HEK293 (cell line): ENCODE measurements at regions not wholly inside any gene's neighbourhood (a gene's known extent, or its start where the extent isn't known, plus 50 kb on each side); places are given as distances from the start of the nearest gene placed in this dataset.

Source experiments
- CTCF ChIA-PET: fragments of 350-600 bp; formaldehyde crosslinking; extraction: SDS; loops from one replicate; lab custom pipeline; 2021; ENCODE audit warnings: antibody characterized with exemption; lab: Yijun Ruan, JAX
- POLR2A ChIA-PET: fragments of 300-600 bp; formaldehyde crosslinking; extraction: SDS; loops from one replicate; lab custom pipeline; 2020; ENCODE audit warnings: antibody characterized with exemption, inconsistent platforms; lab: Yijun Ruan, JAX
- H3K27ac ChIP-seq: fragments of 200-500 bp; sonication (Bioruptor generic); 2 replicates; pipeline ENCODE4 v1.5.1; 2014; ENCODE audit warnings: low read depth, low read length, control low read depth, inconsistent platforms; ENCODE audit errors: extremely low read depth
- H3K36me3 ChIP-seq, 2 experiments: fragments of 200-500 bp in 1 of 2; sonication (Bioruptor generic) in 1 of 2; 1 replicate in 1 of 2; 2 replicates in 1 of 2; pipeline ENCODE4 v1.5.1; 2014 to 2017; ENCODE audit warnings: inconsistent platforms in 2 of 2, low read length in 2 of 2; ENCODE audit not compliant: control insufficient read depth in 2 of 2, insufficient read depth in 1 of 2
- H3K4me1 ChIP-seq: fragments of 200-500 bp; sonication (Bioruptor generic); 2 replicates; pipeline ENCODE4 v1.5.1; 2014; ENCODE audit warnings: mild to moderate bottlenecking, low read length, inconsistent platforms; ENCODE audit not compliant: control insufficient read depth, insufficient read depth
- H3K4me3 ChIP-seq: 2 replicates; pipeline ENCODE4 v1.5.1; 2011; ENCODE audit warnings: low read depth, mild to moderate bottlenecking, control low read depth, low read length, moderate library complexity
- H3K9me3 ChIP-seq: fragments of 200-500 bp; sonication (Bioruptor generic); 2 replicates; pipeline ENCODE4 v1.5.1; 2014; ENCODE audit warnings: low read depth, low read length, inconsistent platforms; ENCODE audit not compliant: control insufficient read depth, insufficient read depth
- EGR2 ChIP-seq: fragments of 450-650 bp; formaldehyde crosslinking; IDR thresholded peaks from 2 replicates; pipeline ENCODE4 v1.5.1; 2016; ENCODE audit warnings: low read depth, missing biosample characterization, missing genetic modification characterization
- HOXC10 ChIP-seq: sonication (generic); formaldehyde crosslinking; IDR thresholded peaks from 2 replicates; pipeline ENCODE4 v1.8.1; 2023; ENCODE audit warnings: mild to moderate bottlenecking, missing genetic modification reagents
- KLF9 ChIP-seq: fragments of 450-650 bp; formaldehyde crosslinking; IDR thresholded peaks from 2 replicates; pipeline ENCODE4 v1.5.1; 2016; ENCODE audit warnings: missing biosample characterization, missing genetic modification characterization, low read depth
- OVOL3 ChIP-seq: fragments of 450-650 bp; formaldehyde crosslinking; IDR thresholded peaks from 2 replicates; pipeline ENCODE4 v1.5.1; 2016; ENCODE audit warnings: missing biosample characterization, missing genetic modification characterization
- PRDM1 ChIP-seq: fragments of 450-650 bp; formaldehyde crosslinking; IDR thresholded peaks from 2 replicates; pipeline ENCODE4; 2016; ENCODE audit warnings: missing biosample characterization, missing genetic modification characterization
- ZBTB8A ChIP-seq: fragments of 450-650 bp; formaldehyde crosslinking; IDR thresholded peaks from 2 replicates; pipeline ENCODE4 v1.5.1; 2016; ENCODE audit warnings: missing biosample characterization, missing genetic modification characterization
- ZFP41 ChIP-seq: fragments of 450-650 bp; formaldehyde crosslinking; IDR thresholded peaks from 2 replicates; pipeline ENCODE4 v1.5.1; 2016; ENCODE audit warnings: missing biosample characterization, missing genetic modification characterization, borderline replicate concordance
- ZNF133 ChIP-seq: fragments of 450-650 bp; formaldehyde crosslinking; IDR thresholded peaks from 2 replicates; pipeline ENCODE4 v1.5.1; 2016; ENCODE audit warnings: missing biosample characterization, missing genetic modification characterization
- ZNF19 ChIP-seq: fragments of 450-650 bp; formaldehyde crosslinking; IDR thresholded peaks from 2 replicates; pipeline ENCODE4; 2016; ENCODE audit warnings: missing biosample characterization, missing genetic modification characterization, low read depth
- ZNF223 ChIP-seq: fragments of 450-650 bp; formaldehyde crosslinking; IDR thresholded peaks from 2 replicates; pipeline ENCODE4 v1.5.1; 2016; ENCODE audit warnings: missing biosample characterization, missing genetic modification characterization
- ZNF341 ChIP-seq: fragments of 450-650 bp; formaldehyde crosslinking; IDR thresholded peaks from 2 replicates; pipeline ENCODE4; 2016; ENCODE audit warnings: low read depth, missing biosample characterization, missing genetic modification characterization
- ZNF362 ChIP-seq: fragments of 450-650 bp; formaldehyde crosslinking; IDR thresholded peaks from 2 replicates; pipeline ENCODE4 v1.5.1; 2016; ENCODE audit warnings: missing biosample characterization, missing genetic modification characterization
- ZNF366 ChIP-seq: fragments of 450-650 bp; formaldehyde crosslinking; conservative IDR thresholded peaks from 2 replicates; pipeline ENCODE4 v1.5.1; 2016; ENCODE audit warnings: missing biosample characterization, missing genetic modification characterization
- ZNF549 ChIP-seq: fragments of 450-650 bp; IDR thresholded peaks from 2 replicates; pipeline ENCODE4 v1.5.1; 2018; ENCODE audit warnings: missing biosample characterization, missing genetic modification characterization, mild to moderate bottlenecking, inconsistent platforms, moderate library complexity
- ZNF623 ChIP-seq: fragments of 450-650 bp; formaldehyde crosslinking; IDR thresholded peaks from 2 replicates; pipeline ENCODE4 v1.5.1; 2016; ENCODE audit warnings: missing biosample characterization, missing genetic modification characterization
- ZNF626 ChIP-seq: fragments of 450-650 bp; sonication (Bioruptor Pico); formaldehyde crosslinking; IDR thresholded peaks from 2 replicates; pipeline ENCODE4 v1.5.1; 2018; ENCODE audit warnings: missing biosample characterization, missing genetic modification characterization, inconsistent platforms
- ZNF76 ChIP-seq: fragments of 450-650 bp; formaldehyde crosslinking; IDR thresholded peaks from 2 replicates; pipeline ENCODE4; 2016; ENCODE audit warnings: low read depth, missing biosample characterization, missing genetic modification characterization, borderline replicate concordance
- ZNF830 ChIP-seq: fragments of 450-650 bp; IDR thresholded peaks from 2 replicates; pipeline ENCODE4 v1.5.0; 2018; ENCODE audit warnings: missing biosample characterization, missing genetic modification characterization, low read depth, mild to moderate bottlenecking, moderate library complexity
- ZSCAN16 ChIP-seq: fragments of 450-650 bp; formaldehyde crosslinking; IDR thresholded peaks from 2 replicates; pipeline ENCODE4 v1.5.1; 2016; ENCODE audit warnings: missing biosample characterization, missing genetic modification characterization
- ZSCAN23 ChIP-seq: fragments of 450-650 bp; formaldehyde crosslinking; IDR thresholded peaks from 2 replicates; pipeline ENCODE4 v1.5.1; 2016; ENCODE audit warnings: missing biosample characterization, missing genetic modification characterization
- ZSCAN30 ChIP-seq: fragments of 450-650 bp; IDR thresholded peaks from 2 replicates; pipeline ENCODE4 v1.5.1; 2018; ENCODE audit warnings: missing biosample characterization, mild to moderate bottlenecking, missing genetic modification characterization, moderate library complexity
- TF ChIP-seq, protein P1 (sequence below): fragments of 450-650 bp; formaldehyde crosslinking; IDR thresholded peaks from 2 replicates; pipeline ENCODE4 v1.5.1; 2016; ENCODE audit warnings: missing biosample characterization, missing genetic modification characterization

- CTCF ChIA-PET = no interaction called here
Measured at GRCh38 chr4:45527160-45527559, 596.7 kb downstream of the GABRG1 start.

GRCh38 chr4:45518832-45519231, 605.0 kb downstream of the GABRG1 start:
- Histone ChIP-seq H3K4me3 (no peak overlapping the region), H3K4me1 (no peaks in the 10 kb centered on the region), H3K9me3 (no peaks in the 10 kb centered on the region), H3K27ac (no peak overlapping the region), H3K36me3 (no peaks in the 10 kb centered on the region)
- ChIA-PET CTCF (no interaction called here), POLR2A (no interaction called here)
- TF ChIP-seq ZNF626 (tag by site-specific recombination) (no peak), ZNF76 (tag by site-specific recombination) (no peak)

More at GRCh38 chr4:45527160-45527559, 596.7 kb downstream of the GABRG1 start:
- POLR2A ChIA-PET = no interaction called here
- no peaks in the 10 kb centered on the region for H3K9me3 ChIP-seq
- no peaks in the 10 kb centered on the region for H3K4me1 ChIP-seq
- H3K27ac ChIP-seq = no peak overlapping the region
- H3K4me3 ChIP-seq = no peak overlapping the region
- TF ChIP-seq ZSCAN23 (tag by site-specific recombination) = no peak
- TF ChIP-seq ZNF362 (tag by site-specific recombination) = no peak
- H3K36me3 ChIP-seq = no peaks in the 10 kb centered on the region

DNA sequence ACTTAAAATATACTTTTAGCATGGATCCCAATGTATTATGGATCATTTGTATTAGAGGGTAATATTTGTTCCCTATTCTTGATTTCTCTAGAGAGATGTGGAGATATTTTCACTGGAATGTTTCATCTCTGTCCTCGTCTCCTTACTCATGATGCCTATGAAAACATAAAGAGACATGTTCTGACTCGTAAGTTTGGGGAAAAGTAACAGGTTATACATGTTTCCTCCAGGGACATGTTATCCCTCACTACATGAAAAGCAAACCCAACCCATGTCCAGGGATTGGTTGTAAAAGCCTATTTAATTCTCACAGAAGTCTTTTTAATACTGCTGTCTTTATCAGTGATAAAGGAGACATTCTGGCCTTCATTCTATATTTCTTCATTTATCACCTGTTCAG, 621.4 kb downstream of the GABRG1 start:
- no peaks in the 10 kb centered on the region for H3K4me1 ChIP-seq
- no peak for TF ChIP-seq HOXC10 (CRISPR knock-in tag)
- no peak for TF ChIP-seq KLF9 (tag by site-specific recombination)
- TF ChIP-seq ZSCAN16 (tag by site-specific recombination) = no peak
- no peak for TF ChIP-seq ZNF19 (tag by site-specific recombination)
- no peak for TF ChIP-seq ZNF223 (tag by site-specific recombination)
- TF ChIP-seq ZNF549 (tag by site-specific recombination) = no peak
- no peak for TF ChIP-seq ZFP41
- no peak for TF ChIP-seq ZNF366 (tag by site-specific recombination)
- TF ChIP-seq PRDM1 (tag by site-specific recombination) = no peak
- no peak for TF ChIP-seq ZNF341 (tag by site-specific recombination)
- TF ChIP-seq ZNF830 (tag by site-specific recombination) = no peak
- no peak for TF ChIP-seq EGR2 (tag by site-specific recombination)
- no peak for TF ChIP-seq ZNF623
- no peak for TF ChIP-seq OVOL3 (tag by site-specific recombination)
- TF ChIP-seq, protein P1, sequence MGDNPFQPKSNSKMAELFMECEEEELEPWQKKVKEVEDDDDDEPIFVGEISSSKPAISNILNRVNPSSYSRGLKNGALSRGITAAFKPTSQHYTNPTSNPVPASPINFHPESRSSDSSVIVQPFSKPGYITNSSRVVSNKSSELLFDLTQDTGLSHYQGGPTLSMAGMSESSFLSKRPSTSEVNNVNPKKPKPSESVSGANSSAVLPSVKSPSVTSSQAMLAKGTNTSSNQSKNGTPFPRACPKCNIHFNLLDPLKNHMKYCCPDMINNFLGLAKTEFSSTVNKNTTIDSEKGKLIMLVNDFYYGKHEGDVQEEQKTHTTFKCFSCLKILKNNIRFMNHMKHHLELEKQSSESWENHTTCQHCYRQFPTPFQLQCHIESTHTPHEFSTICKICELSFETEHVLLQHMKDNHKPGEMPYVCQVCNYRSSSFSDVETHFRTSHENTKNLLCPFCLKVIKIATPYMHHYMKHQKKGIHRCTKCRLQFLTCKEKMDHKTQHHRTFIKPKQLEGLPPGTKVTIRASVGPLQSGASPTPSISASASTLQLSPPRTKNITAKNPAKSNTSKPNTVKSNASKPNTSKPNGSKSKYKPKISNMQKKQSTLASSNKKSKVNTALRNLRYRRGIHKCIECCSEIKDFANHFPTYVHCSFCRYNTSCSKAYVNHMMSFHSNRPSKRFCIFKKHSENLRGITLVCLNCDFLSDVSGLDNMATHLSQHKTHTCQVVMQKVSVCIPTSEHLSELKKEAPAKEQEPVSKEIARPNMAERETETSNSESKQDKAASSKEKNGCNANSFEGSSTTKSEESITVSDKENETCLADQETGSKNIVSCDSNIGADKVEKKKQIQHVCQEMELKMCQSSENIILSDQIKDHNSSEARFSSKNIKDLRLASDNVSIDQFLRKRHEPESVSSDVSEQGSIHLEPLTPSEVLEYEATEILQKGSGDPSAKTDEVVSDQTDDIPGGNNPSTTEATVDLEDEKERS (tag by site-specific recombination) = no peak
- TF ChIP-seq ZSCAN30 (tag by site-specific recombination) = no peak
- no peak for TF ChIP-seq ZBTB8A
- no peak for TF ChIP-seq ZNF133 (tag by site-specific recombination)
- H3K4me3 ChIP-seq = no peak overlapping the region
- ChIA-PET CTCF (no interaction called here), POLR2A (no interaction called here)
- no peaks in the 10 kb centered on the region for H3K9me3 ChIP-seq
- no peak overlapping the region for H3K27ac ChIP-seq
- no peaks in the 10 kb centered on the region for H3K36me3 ChIP-seq
